ENCODE measurements at regions not wholly inside any gene's neighbourhood (a gene's known extent, or its start where the extent isn't known, plus 50 kb on each side); places are given as distances from the start of the nearest gene placed in this dataset.

DNA sequence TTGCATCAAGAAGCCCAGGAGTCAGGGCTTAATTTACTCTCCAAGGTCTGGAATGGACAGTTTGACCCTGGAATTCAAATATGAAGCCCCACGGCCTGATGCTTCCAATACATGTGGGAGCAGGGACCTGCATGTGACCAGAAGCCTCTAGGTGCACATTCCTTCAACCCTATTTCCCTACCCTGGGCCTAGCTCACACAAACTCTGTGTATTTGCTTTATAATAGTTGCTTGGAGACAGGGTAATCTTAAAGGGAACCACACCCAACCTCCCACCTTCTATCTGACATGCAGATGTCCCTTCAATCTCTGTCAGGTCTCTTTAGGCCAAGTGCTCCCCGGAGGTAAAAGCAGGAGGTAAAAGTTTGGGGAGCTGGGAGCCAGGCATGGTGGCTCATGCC, 55.4 kb upstream of the PPP1CB start:
- TF ChIP-seq, protein P1, sequence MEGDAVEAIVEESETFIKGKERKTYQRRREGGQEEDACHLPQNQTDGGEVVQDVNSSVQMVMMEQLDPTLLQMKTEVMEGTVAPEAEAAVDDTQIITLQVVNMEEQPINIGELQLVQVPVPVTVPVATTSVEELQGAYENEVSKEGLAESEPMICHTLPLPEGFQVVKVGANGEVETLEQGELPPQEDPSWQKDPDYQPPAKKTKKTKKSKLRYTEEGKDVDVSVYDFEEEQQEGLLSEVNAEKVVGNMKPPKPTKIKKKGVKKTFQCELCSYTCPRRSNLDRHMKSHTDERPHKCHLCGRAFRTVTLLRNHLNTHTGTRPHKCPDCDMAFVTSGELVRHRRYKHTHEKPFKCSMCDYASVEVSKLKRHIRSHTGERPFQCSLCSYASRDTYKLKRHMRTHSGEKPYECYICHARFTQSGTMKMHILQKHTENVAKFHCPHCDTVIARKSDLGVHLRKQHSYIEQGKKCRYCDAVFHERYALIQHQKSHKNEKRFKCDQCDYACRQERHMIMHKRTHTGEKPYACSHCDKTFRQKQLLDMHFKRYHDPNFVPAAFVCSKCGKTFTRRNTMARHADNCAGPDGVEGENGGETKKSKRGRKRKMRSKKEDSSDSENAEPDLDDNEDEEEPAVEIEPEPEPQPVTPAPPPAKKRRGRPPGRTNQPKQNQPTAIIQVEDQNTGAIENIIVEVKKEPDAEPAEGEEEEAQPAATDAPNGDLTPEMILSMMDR (conservative IDR thresholded peaks at IDR 0.05), result no peak
- Mint-ChIP-seq H3K4me1 (peaks cover 18 to 27% of the 10 kb centered on the region in 2 experiments), H3K36me3 (ENCODE audit: insufficient read depth in 1 of 3, low read depth in 3 of 3) (no peaks in the 10 kb centered on the region), H3K27ac (no peak overlapping the region), H3K4me3 (no peak overlapping the region), H3K27me3 (ENCODE audit: low read depth) (no peaks in the 10 kb centered on the region; the same call in none of the 2 replicates), H3K9me3 (no peaks in the 10 kb centered on the region)
- Histone ChIP-seq H2AFZ (ENCODE audit: low read length) (no peak overlapping the region), H3K4me1 (ENCODE audit: insufficient read depth, low read length) (no peaks in the 10 kb centered on the region), H4K20me1 (ENCODE audit: control insufficient read depth, insufficient read depth, insufficient read length) (no peaks in the 10 kb centered on the region), H2BK20ac (ENCODE audit: low read depth, low read length, poor library complexity, severe bottlenecking) (no peak overlapping the region), H3K27ac (ENCODE audit: insufficient read length, low read depth, low read length) (no peak overlapping the region), H3K23me2 (ENCODE audit: insufficient read length, low read depth, low read length, poor library complexity, severe bottlenecking) (no peaks in the 10 kb centered on the region), H2BK5ac (ENCODE audit: insufficient read length, low read length) (no peak overlapping the region), H3K4ac (ENCODE audit: low read depth, low read length) (no peak overlapping the region), H3K27me3 (ENCODE audit: insufficient read depth, low read length) (no peaks in the 10 kb centered on the region), H3K79me1 (ENCODE audit: insufficient read depth, low read depth, low read length, poor library complexity, severe bottlenecking) (no peaks in the 10 kb centered on the region), H2BK12ac (ENCODE audit: insufficient read length, low read depth, low read length) (no peak overlapping the region), H3T11ph (ENCODE audit: low read length) (no peak overlapping the region), H3K14ac (ENCODE audit: insufficient read depth, low read length) (no peak overlapping the region), H4K8ac (replicated peaks; ENCODE audit: insufficient read length, low read depth, low read length) (no peak overlapping the region), H4K5ac (ENCODE audit: insufficient read length, low read depth, low read length) (no peak overlapping the region), H3K18ac (ENCODE audit: insufficient read length, low read depth, low read length) (no peak overlapping the region), H2BK15ac (ENCODE audit: low read depth, low read length) (no peak overlapping the region), H3K23ac (ENCODE audit: insufficient read length, low read depth, low read length) (no peak overlapping the region), H3K9me3 (ENCODE audit: control insufficient read depth, low read depth, low read length) (no peaks in the 10 kb centered on the region), H3K79me2 (ENCODE audit: insufficient read depth, low read length) (no peaks in the 10 kb centered on the region), H3K9ac (ENCODE audit: extremely low read depth, insufficient read length, low read length) (no peak overlapping the region), H4K91ac (ENCODE audit: insufficient read length, low read depth, low read length) (no peak overlapping the region), H2AK5ac (ENCODE audit: insufficient read length, low read length) (no peak overlapping the region), H3K4me2 (ENCODE audit: insufficient read depth, insufficient read length, low read length) (no peak overlapping the region), H2BK120ac (ENCODE audit: low read depth, low read length, poor library complexity, severe bottlenecking) (peak overlapping the region; percentile 15), H3K56ac (ENCODE audit: insufficient read length, low read depth, low read length) (no peak overlapping the region)
- WGBS (ENCODE audit: extremely low coverage, insufficient read length, low lambda C conversion rate), result no CpG with 5 or more reads among the region's 2 CpGs
- DNase-seq, result no peak

Data from H9 (cell line).